Esophagus muscularis mucosa (tissue), 4 donors: ENCODE measurements at regions not wholly inside any gene's neighbourhood (a gene's known extent, or its start where the extent isn't known, plus 50 kb on each side); places are given as distances from the start of the nearest gene placed in this dataset.

ENCODE experiments used
- DNase-seq: peaks from one replicate; pipeline ENCODE4 v3.0.0-alpha.2; 2017; ENCODE audit errors: extremely low spot score
- H3K27ac ChIP-seq, 4 donors: fragments of 200-600 bp; sonication (generic); replicated peaks in 1 of 4; 1 replicate in 3 of 4; 2 replicates in 1 of 4; pipeline ENCODE4 v1.5.1; 2016 to 2019; ENCODE audit warnings: mild to moderate bottlenecking in 1 of 4
- H3K27me3 ChIP-seq, 4 donors: fragments of 200-600 bp; sonication (generic); one replicate each; pipeline versions ENCODE4 v1.5.1 to v1.6.0; 2016 to 2019
- H3K36me3 ChIP-seq, 4 donors: fragments of 200-600 bp; sonication (generic); one replicate each; pipeline ENCODE4 v1.5.1; 2016 to 2019
- H3K4me1 ChIP-seq, 4 donors: fragments of 200-600 bp; sonication (generic); one replicate each; pipeline ENCODE4 v1.5.1; 2016 to 2019
- H3K4me3 ChIP-seq, 4 donors: fragments of 200-600 bp; sonication (generic); 1 replicate in 2 of 4; 2 replicates in 2 of 4; pipeline ENCODE4 v1.5.1; 2016 to 2019; ENCODE audit warnings: mild to moderate bottlenecking in 4 of 4, moderate library complexity in 1 of 4
- H3K9me3 ChIP-seq, 4 donors: fragments of 200-600 bp; sonication (generic); 1 replicate in 3 of 4; 2 replicates in 1 of 4; pipeline ENCODE4 v1.5.1; 2016 to 2019
- CTCF ChIP-seq, 3 experiments: fragments of 200-600 bp in 2 of 3; fragments of 450-650 bp in 1 of 3; sonication (generic) in 2 of 3; IDR thresholded peaks; one replicate each; pipeline ENCODE4 v1.5.1; 2017 to 2019; ENCODE audit warnings: antibody characterized with exemption in 3 of 3, mild to moderate bottlenecking in 2 of 3, moderate library complexity in 1 of 3
- EP300 ChIP-seq: sonication (generic); formaldehyde crosslinking; IDR thresholded peaks from one replicate; pipeline ENCODE4 v1.6.1; 2017; ENCODE audit warnings: antibody characterized with exemption
- POLR2A ChIP-seq: fragments of 450-650 bp; IDR thresholded peaks from one replicate; pipeline ENCODE4 v1.6.1; 2017; ENCODE audit warnings: antibody characterized with exemption, moderate library complexity, mild to moderate bottlenecking, low read depth
- POLR2AphosphoS5 ChIP-seq, 2 donors: sonication (generic); formaldehyde crosslinking; IDR thresholded peaks; one replicate each; pipeline ENCODE4 v1.6.1; 2017; ENCODE audit warnings: antibody characterized with exemption in 2 of 2
- WGBS: methylation state at CpG from one replicate; pipeline ENCODE4 v1.1.5; 2018; 5-methylcytosine and 5-hydroxymethylcytosine counted together
- intact Hi-C: fragments of 100-400 bp; cut with DNase I; formaldehyde crosslinking; loops from one replicate; pipeline ENCODE4 v1.15.1; 2023

GRCh38 chr10:129285459-129285858, 181.6 kb upstream of the MGMT start:
- H3K36me3 ChIP-seq, result no peaks in the 10 kb centered on the region
- H3K9me3 ChIP-seq, result no peaks in the 10 kb centered on the region
- H3K27ac ChIP-seq, result no peak overlapping the region
- H3K27me3 ChIP-seq, result peaks cover 0 to 6% (median 0%) of the 10 kb centered on the region in 4 donors
- intact Hi-C loops, result no loop called here
- H3K4me3 ChIP-seq, result no peak overlapping the region
- TF ChIP-seq CTCF (IDR thresholded peaks at IDR 0.05), result no peak
- no peak for TF ChIP-seq POLR2A
- no peak for TF ChIP-seq POLR2AphosphoS5 (IDR thresholded peaks at IDR 0.05)
- no peak for TF ChIP-seq EP300
- no peaks in the 10 kb centered on the region for H3K4me1 ChIP-seq
- 85% methylated on average over 5 of the region's 5 CpGs for WGBS
- DNase-seq, result no peak

GRCh38 chr10:129288999-129289584, 177.9 kb upstream of the MGMT start:
- Histone ChIP-seq H3K27ac (no peak overlapping the region), H3K4me1 (no peaks in the 10 kb centered on the region), H3K36me3 (no peaks in the 10 kb centered on the region), H3K9me3 (no peaks in the 10 kb centered on the region), H3K27me3 (no peaks in the 10 kb centered on the region), H3K4me3 (no peak overlapping the region)
- intact Hi-C loops, result no loop called here
- DNase-seq, result no peak
- 79% methylated on average over 6 of the region's 6 CpGs for WGBS
- no peak for TF ChIP-seq POLR2AphosphoS5 (IDR thresholded peaks at IDR 0.05)
- no peak for TF ChIP-seq POLR2A
- no peak for TF ChIP-seq CTCF (IDR thresholded peaks at IDR 0.05)
- TF ChIP-seq EP300, result no peak

- Histone ChIP-seq H3K4me1 (no peaks in the 10 kb centered on the region), H3K36me3 (no peaks in the 10 kb centered on the region), H3K27ac (no peak overlapping the region), H3K27me3 (peaks cover 0 to 7% (median 0%) of the 10 kb centered on the region in 4 donors), H3K9me3 (no peaks in the 10 kb centered on the region), H3K4me3 (no peak overlapping the region)
- no peak for DNase-seq
- 94% methylated on average over 2 of the region's 2 CpGs for WGBS
- intact Hi-C loops, result no loop called here
- TF ChIP-seq CTCF (IDR thresholded peaks at IDR 0.05) (no peak), POLR2AphosphoS5 (IDR thresholded peaks at IDR 0.05) (no peak), POLR2A (no peak), EP300 (no peak)
Observed at GRCh38 chr10:129293991-129294700, 172.9 kb upstream of the MGMT start.

GRCh38 chr10:129294944-129295343, 172.1 kb upstream of the MGMT start:
- DNase-seq, result no peak

More at GRCh38 chr10:129294944-129295343, 172.1 kb upstream of the MGMT start:
- H3K27ac ChIP-seq, result no peak overlapping the region
- WGBS, result 75% methylated on average over 3 of the region's 3 CpGs
- H3K4me1 ChIP-seq, result no peaks in the 10 kb centered on the region
- no peaks in the 10 kb centered on the region for H3K36me3 ChIP-seq
- H3K27me3 ChIP-seq, result peaks cover 0 to 7% (median 0%) of the 10 kb centered on the region in 4 donors
- TF ChIP-seq POLR2AphosphoS5 (IDR thresholded peaks at IDR 0.05), result no peak
- no peak for TF ChIP-seq CTCF (IDR thresholded peaks at IDR 0.05)
- no peak for TF ChIP-seq POLR2A
- no peak for TF ChIP-seq EP300
- H3K4me3 ChIP-seq, result no peak overlapping the region
- no peaks in the 10 kb centered on the region for H3K9me3 ChIP-seq
- intact Hi-C loops, result no loop called here
